ENCODE measurements at regions not wholly inside any gene's neighbourhood (a gene's known extent, or its start where the extent isn't known, plus 50 kb on each side); places are given as distances from the start of the nearest gene placed in this dataset.
"Not testable (repeated sequence)": the region's sequence is repeated elsewhere in the genome, so short reads cannot be mapped to it uniquely, and the experiment has no call there.

GRCh38 chr5:121106721-121107690 is 642.9 kb downstream of the PRR16 start:
- FAIRE-seq, result not testable (repeated sequence)

- no peak for FAIRE-seq
Observed at GRCh38 chr5:121108725-121109124, 644.6 kb downstream of the PRR16 start.

GRCh38 chr5:121109817-121110216 is 645.7 kb downstream of the PRR16 start:
- FAIRE-seq, result no peak

- no peak for FAIRE-seq
Observed at GRCh38 chr5:121121786-121122185, 657.7 kb downstream of the PRR16 start.

GRCh38 chr5:121138495-121138907 is 674.4 kb downstream of the PRR16 start:
- no peak for FAIRE-seq

GRCh38 chr5:121138952-121139351 is 674.9 kb downstream of the PRR16 start:
- no peak for FAIRE-seq

GRCh38 chr5:121144764-121145163 is 680.7 kb downstream of the PRR16 start:
- no peak for FAIRE-seq

GRCh38 chr5:121151534-121151933 is 687.4 kb downstream of the PRR16 start:
- FAIRE-seq, result no peak

GRCh38 chr5:121152411-121152810 is 688.3 kb downstream of the PRR16 start:
- no peak for FAIRE-seq

- FAIRE-seq, result no peak
Observed at GRCh38 chr5:121156565-121156964, 692.5 kb downstream of the PRR16 start.

GRCh38 chr5:121158451-121158850 is 693.2 kb upstream of the FTMT start:
- FAIRE-seq, result no peak

- no peak for FAIRE-seq
Observed at GRCh38 chr5:121160591-121160990, 691.1 kb upstream of the FTMT start.

- no peak for FAIRE-seq
Observed at GRCh38 chr5:121164632-121165031, 687.0 kb upstream of the FTMT start.

- no peak for FAIRE-seq
Observed at GRCh38 chr5:121171361-121171760, 680.3 kb upstream of the FTMT start.

- no peak for FAIRE-seq
Observed at GRCh38 chr5:121171834-121172233, 679.8 kb upstream of the FTMT start.

GRCh38 chr5:121174351-121174750 is 677.3 kb upstream of the FTMT start:
- no peak for FAIRE-seq

GRCh38 chr5:121175986-121176385 is 675.7 kb upstream of the FTMT start:
- FAIRE-seq, result no peak

GRCh38 chr5:121182788-121183490 is 668.7 kb upstream of the FTMT start:
- FAIRE-seq, result no peak

GRCh38 chr5:121188849-121189248 is 662.8 kb upstream of the FTMT start:
- no peak for FAIRE-seq

- FAIRE-seq, result no peak
Observed at GRCh38 chr5:121189342-121190305, 662.1 kb upstream of the FTMT start.

- no peak for FAIRE-seq
Observed at GRCh38 chr5:121199216-121199999, 652.3 kb upstream of the FTMT start.

GRCh38 chr5:121218086-121218485 is 633.6 kb upstream of the FTMT start:
- FAIRE-seq, result no peak

Data from colon (tissue), 2 donors.